ENCODE measurements at regions not wholly inside any gene's neighbourhood (a gene's known extent, or its start where the extent isn't known, plus 50 kb on each side); places are given as distances from the start of the nearest gene placed in this dataset.

DNA sequence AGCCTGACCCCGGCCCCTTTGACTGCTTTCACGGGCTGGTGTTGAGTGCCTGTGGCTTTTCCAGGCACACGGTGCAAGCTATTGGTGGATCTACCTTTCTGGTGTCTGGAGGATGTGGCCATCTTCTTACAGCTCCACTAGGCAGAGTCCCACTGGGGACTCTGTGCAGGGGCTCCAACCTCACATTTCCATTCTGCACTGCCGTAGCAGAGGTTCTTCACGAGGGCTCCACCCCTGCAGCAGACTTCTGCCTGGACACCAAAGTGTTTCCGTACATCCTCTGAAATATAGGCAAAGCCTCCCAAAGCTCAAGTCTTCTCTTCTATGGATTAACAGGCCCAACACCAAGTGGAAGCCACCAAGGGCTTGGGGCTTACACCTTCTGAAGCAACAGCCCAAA is 691.5 kb upstream of the POU3F2 start:
- DNase-seq (ENCODE audit: low spot score): no peak

GRCh38 chr6:98146656-98147055 is 687.7 kb upstream of the POU3F2 start:
- no peak for DNase-seq (ENCODE audit: low spot score)

- no peak for DNase-seq (ENCODE audit: low spot score)
These were observed 677.8 kb upstream of the POU3F2 start for GRCh38 chr6:98156580-98156979.

GRCh38 chr6:98179606-98180005 is 654.8 kb upstream of the POU3F2 start:
- DNase-seq (ENCODE audit: low spot score): no peak

DNA sequence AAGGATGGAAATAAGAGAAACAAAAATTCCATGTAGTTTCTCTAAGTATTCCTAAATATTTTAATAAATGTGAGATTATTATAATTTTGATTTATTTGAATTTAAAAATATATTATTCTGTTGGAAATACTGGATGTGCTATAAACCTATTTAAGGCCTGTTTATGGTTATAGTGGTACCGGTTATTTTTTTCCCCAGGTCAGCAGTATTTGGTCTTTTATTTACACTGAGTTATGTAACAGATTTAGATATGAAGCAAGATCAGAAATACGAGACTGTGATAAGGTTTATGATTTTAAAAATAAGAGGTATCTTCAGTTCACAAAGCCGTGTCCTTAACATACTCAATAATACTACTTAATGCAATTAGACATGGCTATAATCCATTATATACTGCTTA is 634.3 kb upstream of the POU3F2 start:
- no peak for DNase-seq (ENCODE audit: low spot score)

DNA sequence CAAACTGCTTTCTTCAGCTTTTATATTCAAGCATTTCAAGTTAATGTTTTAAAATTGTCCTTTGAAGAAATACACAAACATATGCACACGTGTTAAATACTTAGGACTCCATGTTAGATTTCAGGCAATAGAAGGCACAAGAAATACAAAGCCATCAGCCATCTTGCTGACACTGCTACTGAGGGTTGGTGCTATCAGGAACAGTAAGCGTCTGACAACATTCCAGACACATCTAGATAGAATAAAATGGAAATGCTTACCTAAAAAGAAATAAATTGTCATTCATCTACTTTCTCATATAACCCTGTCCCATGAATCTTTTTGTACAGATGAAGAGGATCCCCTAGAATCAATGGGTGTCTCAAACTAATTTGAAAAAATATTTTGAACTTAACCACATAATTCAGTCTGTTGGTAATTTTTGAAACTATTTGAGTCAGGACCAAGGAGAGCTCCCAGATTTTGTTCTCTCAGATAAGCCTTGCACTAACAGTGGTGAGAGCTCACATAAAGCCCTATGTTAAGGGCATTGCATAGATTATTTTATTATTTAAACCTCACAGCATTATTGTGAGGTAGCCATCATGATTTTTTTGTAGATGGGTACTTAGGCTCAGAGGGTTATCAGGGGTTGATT is 631.1 kb upstream of the POU3F2 start:
- DNase-seq (ENCODE audit: low spot score): no peak

DNA sequence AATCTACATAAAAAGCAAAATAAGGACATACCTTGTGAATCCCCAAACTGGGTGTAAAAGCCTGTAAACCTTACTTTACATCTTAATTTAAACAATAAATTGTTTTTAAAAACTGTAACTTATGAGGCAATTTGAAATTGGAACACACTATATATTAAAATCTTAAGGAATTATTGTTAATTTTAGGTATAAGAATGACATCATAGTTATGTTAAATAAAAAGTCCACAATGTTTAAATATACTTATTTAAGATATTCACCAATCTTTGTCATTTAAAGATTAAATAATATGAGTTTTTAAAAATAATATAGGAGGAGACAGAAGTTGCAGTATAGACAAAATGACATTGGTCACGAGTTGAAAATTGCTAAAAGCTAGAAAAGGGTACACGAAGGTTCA is 621.9 kb upstream of the POU3F2 start:
- no peak for DNase-seq (ENCODE audit: low spot score)

DNA sequence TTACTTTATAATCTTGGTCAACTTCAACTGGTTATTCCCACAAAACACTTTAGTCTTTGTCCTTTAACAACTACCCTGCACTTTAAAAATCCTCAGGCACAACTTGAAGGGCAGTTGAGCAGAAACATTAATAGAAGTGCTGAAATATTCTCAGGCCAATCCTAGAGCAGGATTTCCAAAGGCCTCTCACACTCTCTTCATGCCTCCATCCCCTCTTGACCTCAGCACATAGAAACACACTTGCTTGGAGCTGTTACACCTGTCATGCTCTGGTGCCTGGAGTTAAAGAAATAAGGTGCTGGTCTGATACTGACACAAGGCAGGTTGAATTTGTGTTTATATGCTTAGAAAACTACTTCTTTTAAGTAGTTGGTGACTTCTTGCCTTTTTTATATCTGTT is 618.8 kb upstream of the POU3F2 start:
- no peak for DNase-seq (ENCODE audit: low spot score)

DNA sequence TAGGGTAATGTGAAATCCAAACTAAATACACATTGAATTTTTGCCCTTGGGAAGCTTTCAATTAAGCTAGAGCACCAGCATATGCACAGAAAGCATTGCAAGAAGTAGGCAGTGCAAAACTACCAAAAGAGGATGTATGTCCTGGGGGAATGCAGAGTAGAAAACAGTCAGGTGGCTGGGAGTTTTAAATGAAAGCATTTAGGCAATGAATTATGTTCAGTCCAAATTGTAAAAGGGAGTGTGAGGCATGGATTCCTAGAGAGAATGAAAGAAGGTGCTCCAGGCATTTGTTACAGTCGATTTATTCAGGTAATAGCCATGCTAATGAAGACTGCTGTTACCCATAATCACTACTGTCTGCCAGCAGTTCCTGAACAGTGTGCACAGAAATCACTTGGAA is 604.1 kb upstream of the POU3F2 start:
- DNase-seq (ENCODE audit: low spot score): no peak

DNA sequence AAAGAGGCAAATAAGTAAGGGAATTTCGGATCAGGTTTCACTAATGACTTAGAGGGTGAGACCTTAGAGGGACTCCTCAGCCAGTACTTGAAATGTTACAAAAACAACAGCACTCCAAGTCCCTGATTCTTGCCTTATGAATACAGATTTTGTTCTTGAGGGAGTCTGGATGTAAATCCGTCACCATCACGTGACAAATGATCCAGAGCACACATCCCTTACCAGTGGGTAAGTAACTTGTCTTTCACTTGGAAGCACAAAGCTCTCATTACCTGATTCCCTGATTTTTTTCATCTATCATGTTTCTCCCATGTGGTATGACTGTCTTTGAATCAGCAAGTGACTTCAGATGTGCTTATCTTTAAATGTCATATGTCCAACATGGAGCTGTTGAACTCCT is 595.3 kb upstream of the POU3F2 start:
- DNase-seq (ENCODE audit: low spot score): no peak

GRCh38 chr6:98241630-98242029 is 592.7 kb upstream of the POU3F2 start:
- DNase-seq (ENCODE audit: low spot score): no peak

DNA sequence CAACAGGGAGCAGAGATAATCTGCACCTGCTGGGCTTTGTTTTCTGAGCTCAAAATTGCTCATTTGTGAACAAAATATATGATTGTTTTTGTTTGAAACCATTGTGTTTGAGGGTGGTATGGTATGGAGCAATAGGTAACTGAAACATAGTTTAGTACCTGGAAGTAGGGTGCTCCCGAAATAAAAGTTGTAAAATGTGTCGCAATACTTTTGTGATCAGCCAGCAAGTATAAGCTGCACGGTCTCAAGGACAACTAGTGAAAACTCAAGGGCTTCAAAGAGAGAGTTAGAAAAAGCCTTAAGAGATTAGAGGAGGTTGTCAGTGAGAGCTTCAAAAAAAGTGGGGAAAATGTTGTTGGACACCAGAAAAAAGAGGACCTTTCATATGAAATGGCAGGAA is 579.8 kb upstream of the POU3F2 start:
- no peak for DNase-seq (ENCODE audit: low spot score)

DNA sequence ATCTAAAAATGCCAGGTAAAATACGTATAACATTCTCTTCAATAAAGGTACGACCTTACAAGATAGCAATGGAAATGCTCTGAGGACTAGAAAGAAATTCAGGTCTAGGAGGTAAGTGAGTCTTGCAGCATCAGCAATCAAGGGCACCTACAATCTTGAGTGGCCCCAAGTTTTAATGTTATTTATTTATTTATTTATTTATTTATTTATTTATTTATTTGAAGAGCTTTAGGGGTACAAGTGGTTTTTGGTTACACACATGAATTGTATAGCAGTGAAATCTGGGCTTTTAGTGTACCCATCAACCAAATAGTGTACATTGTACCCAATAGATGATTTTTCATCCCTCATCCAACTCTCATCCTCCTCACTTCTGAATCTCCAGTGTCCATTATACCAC is 574.0 kb upstream of the POU3F2 start:
- DNase-seq (ENCODE audit: low spot score): no peak

- no peak for DNase-seq (ENCODE audit: low spot score)
These were observed 562.3 kb upstream of the POU3F2 start for GRCh38 chr6:98272060-98272459.

DNA sequence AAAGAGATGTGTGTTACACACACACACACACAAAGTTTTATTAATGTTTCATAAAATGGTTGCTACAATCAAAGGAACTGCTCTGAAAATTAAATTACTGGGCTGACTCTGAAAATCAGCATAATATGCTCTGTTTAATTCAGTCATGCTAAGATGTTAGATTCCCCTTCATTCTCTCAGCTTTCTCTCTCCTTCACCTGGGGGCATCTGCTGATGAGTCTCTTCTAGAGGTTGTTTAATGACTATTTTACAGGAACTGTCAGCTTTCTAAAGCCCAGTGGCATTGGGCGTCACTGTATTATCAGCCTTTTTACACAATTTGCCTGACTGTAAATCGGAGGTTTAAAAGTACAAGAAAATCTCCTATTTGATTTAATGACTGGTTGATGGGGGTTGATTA is 559.7 kb upstream of the POU3F2 start:
- DNase-seq (ENCODE audit: low spot score): no peak

DNA sequence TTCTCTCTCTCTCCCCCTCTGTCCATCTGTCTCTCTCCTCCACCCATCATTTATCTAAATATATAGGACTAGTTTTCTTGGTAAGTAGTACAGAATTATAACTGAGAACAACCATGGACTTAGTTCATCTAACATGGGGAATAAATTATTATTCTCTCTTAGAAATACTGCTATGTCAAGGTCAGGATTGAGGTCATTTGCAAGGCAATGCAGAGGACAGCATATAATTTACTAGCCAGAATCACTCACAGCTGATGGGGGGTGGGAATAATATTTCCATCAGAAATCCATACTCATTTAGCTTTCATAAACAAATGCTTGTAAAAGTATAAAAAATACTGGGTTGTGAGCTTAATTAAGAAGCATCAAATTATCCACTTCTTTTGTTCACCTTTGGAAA is 553.9 kb upstream of the POU3F2 start:
- no peak for DNase-seq (ENCODE audit: low spot score)

DNA sequence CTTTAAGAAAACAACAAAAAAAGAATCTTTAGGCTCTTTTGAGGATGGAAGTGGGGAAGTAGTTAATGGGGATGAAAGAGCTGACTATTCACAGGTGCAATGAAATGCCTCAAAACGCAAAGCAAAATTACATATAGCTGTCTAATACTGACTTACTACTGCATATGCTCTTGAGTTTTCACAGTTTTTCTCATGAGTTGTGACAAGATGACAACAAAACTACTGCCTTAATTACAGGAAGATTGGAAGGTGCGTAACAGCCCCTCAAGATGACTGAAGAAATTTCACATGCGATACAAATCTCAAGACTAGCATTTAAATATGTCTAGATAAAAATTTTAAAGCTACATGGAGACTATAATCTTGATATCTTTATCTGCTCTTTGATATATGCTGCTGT is 547.8 kb upstream of the POU3F2 start:
- no peak for DNase-seq (ENCODE audit: low spot score)

GRCh38 chr6:98287876-98288275 is 546.5 kb upstream of the POU3F2 start:
- no peak for DNase-seq (ENCODE audit: low spot score)

GRCh38 chr6:98292810-98293209 is 541.6 kb upstream of the POU3F2 start:
- DNase-seq (ENCODE audit: low spot score): no peak

DNA sequence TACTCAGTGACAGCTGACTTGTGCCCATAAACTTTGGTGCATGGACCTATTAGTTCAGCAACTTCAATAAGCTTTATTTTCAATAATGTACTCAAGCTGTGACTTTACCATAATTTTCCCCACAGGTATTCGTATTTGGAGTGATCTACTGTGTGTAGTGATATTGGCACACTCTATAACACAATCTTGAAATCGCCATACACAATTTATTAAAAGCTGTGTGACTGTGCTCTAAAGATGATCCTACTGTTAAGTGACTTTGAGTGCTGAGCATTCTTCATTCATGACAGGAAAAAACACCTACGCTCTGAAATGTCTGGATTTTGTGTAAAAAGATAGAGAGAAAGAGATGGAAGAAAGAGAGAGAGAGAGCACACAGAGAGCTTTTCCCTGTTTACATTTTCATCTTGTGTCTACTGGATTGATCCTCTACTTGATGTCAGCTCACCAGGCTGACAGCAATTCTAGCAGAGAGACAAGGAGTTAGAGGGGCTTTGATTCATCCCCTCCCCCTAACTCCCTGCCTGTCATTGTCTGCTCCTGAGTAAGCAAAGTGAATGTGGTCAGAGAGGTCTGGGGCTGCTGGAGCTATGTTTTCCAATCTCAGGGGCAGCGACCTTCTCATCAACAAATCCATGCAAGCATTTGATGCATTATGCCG is 538.7 kb upstream of the POU3F2 start:
- no peak for DNase-seq (ENCODE audit: low spot score)

GRCh38 chr6:98308564-98308963 is 525.8 kb upstream of the POU3F2 start:
- no peak for DNase-seq (ENCODE audit: low spot score)

GRCh38 chr6:98310443-98310842 is 523.9 kb upstream of the POU3F2 start:
- no peak for DNase-seq (ENCODE audit: low spot score)

DNA sequence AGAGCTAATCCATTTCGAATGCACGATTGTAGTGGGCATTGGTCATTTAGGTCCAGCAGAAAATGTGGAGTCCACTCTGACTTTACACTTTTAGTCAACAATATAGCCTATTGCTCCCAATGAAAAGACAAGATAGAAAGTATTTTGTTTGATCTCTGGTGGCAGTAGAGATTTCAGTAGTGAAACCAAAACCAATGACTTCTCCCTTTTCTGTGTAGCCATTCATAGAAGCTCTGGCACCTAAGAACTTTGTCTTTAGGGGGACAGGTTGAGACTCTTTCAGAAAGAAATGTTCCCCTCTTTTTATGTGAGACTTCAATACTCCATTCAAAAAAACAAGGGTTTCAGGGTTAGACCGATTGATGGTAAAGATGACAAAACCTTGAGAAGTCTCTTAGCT is 510.8 kb upstream of the POU3F2 start:
- DNase-seq (ENCODE audit: low spot score): no peak

- no peak for DNase-seq (ENCODE audit: low spot score)
These were observed 509.9 kb upstream of the POU3F2 start for GRCh38 chr6:98324446-98324845.
